ENCODE measurements at regions not wholly inside any gene's neighbourhood (a gene's known extent, or its start where the extent isn't known, plus 50 kb on each side); places are given as distances from the start of the nearest gene placed in this dataset.

DNA sequence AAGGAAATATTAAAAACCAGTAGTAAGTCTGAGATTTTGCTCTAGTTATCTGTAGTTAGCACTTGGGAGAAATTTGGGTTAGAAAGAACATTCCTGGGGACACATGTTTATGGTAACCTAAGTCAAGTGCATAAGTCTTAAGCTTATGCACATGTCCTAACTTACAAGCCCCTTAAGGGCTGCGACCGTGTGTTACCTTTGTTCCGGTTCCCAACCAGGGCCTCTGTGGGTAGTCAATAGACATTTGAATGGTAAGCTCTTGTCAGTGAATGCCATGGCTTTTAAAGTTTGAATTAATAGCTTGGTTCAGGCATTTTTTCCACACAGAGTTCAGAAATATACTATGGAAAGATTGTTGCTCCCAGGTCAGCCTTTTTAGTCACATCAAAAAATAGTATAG is 64.7 kb upstream of the CWC22 start:
- no peaks in the 10 kb centered on the region for H3K36me3 ChIP-seq
- ATAC-seq (no peak), DNase-seq (no peak)
- no peak overlapping the region for H3K4me3 ChIP-seq
- intact Hi-C loops (cut with DNase I): no loop called here
- H3K4me1 ChIP-seq: no peaks in the 10 kb centered on the region
- TF ChIP-seq, protein P1, sequence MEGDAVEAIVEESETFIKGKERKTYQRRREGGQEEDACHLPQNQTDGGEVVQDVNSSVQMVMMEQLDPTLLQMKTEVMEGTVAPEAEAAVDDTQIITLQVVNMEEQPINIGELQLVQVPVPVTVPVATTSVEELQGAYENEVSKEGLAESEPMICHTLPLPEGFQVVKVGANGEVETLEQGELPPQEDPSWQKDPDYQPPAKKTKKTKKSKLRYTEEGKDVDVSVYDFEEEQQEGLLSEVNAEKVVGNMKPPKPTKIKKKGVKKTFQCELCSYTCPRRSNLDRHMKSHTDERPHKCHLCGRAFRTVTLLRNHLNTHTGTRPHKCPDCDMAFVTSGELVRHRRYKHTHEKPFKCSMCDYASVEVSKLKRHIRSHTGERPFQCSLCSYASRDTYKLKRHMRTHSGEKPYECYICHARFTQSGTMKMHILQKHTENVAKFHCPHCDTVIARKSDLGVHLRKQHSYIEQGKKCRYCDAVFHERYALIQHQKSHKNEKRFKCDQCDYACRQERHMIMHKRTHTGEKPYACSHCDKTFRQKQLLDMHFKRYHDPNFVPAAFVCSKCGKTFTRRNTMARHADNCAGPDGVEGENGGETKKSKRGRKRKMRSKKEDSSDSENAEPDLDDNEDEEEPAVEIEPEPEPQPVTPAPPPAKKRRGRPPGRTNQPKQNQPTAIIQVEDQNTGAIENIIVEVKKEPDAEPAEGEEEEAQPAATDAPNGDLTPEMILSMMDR (IDR thresholded peaks at IDR 0.05): no peak
- no peaks in the 10 kb centered on the region for H3K9me3 ChIP-seq
- no peaks in the 10 kb centered on the region for H3K27me3 ChIP-seq
- no peak overlapping the region for H3K27ac ChIP-seq

DNA sequence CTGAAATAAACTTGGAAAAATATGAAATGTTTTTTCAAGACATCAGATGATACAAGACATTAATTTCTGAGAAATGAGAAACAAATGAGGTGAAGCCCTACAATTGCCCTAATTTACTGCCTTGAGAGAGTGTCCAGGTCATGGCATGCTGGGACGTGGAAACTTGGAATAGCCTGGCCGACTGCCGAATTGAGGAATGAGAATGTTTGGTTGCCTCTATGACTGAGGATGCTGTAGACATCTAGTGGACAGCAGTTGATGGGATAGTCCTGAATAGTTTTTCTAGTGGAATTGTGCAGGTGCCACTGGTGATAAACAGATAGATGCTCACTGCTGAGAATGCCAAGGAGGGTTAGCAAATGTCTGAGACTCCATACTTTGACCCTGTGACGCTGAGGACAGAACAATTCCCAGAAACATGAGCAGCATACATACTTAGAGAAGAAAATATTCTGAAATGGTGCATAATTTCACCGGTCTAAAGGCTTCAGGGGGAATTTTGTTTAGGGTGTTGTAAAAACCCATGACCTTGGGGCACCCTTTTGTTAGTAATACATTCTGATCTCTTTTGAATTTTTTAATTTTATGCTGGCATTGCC is 56.5 kb upstream of the CWC22 start:
- Histone ChIP-seq H3K9me3 (no peaks in the 10 kb centered on the region), H3K36me3 (no peaks in the 10 kb centered on the region), H3K27me3 (no peaks in the 10 kb centered on the region), H3K4me1 (no peaks in the 10 kb centered on the region), H3K27ac (no peak overlapping the region), H3K4me3 (no peak overlapping the region)
- DNase-seq (no peak), ATAC-seq (no peak)
- intact Hi-C loops (cut with DNase I): no loop called here
- TF ChIP-seq, protein P1 (IDR thresholded peaks at IDR 0.05): no peak

DNA sequence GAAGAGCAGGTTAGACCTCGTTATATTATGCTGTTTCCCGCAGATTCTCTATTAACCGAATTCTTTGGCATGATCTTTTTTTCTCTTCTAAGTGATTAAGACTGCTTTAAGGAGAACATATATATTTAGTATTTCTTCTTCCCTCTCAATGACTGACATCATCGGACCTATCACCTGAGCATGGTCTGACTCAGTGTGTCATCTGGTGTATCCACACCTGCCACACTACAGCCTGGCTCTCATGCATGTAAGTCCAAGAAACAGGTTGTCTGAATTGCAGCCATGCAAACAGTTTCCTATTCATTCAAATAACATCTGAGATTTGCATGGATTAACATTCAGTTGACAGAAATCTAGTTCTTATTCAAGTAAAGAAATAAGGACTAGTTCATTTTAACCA is 55.1 kb upstream of the CWC22 start:
- H3K36me3 ChIP-seq: no peaks in the 10 kb centered on the region
- no peak for ATAC-seq
- TF ChIP-seq, protein P1 (IDR thresholded peaks at IDR 0.05): no peak
- H3K27me3 ChIP-seq: no peaks in the 10 kb centered on the region
- no peak for DNase-seq
- intact Hi-C loops (cut with DNase I): no loop called here
- no peak overlapping the region for H3K4me3 ChIP-seq
- H3K9me3 ChIP-seq: no peaks in the 10 kb centered on the region
- no peak overlapping the region for H3K27ac ChIP-seq
- no peaks in the 10 kb centered on the region for H3K4me1 ChIP-seq

DNA sequence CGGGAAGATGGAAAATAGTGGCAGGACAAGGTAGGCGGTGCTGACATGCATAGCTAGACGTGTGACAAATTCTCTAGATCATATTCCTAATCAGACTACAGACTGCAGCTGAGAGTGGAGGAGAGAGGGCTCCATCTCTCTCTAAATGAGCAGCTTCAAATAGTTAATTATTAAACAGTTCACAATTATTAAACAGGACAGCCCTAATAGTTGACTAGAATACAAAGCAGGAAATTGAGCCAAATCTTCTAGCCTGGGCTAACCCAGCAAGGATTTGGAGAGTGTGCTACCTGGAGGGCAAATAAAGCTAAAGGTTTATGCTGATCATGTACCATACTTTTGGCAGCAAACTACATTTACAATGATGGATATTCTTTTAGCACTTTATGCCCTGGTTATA is 54.4 kb upstream of the CWC22 start:
- TF ChIP-seq, protein P1 (IDR thresholded peaks at IDR 0.05): no peak
- Histone ChIP-seq H3K27me3 (no peaks in the 10 kb centered on the region), H3K4me1 (no peaks in the 10 kb centered on the region), H3K36me3 (no peaks in the 10 kb centered on the region), H3K9me3 (no peaks in the 10 kb centered on the region), H3K4me3 (no peak overlapping the region), H3K27ac (no peak overlapping the region)
- intact Hi-C loops (cut with DNase I): no loop called here
- DNase-seq (no peak), ATAC-seq (no peak)

DNA sequence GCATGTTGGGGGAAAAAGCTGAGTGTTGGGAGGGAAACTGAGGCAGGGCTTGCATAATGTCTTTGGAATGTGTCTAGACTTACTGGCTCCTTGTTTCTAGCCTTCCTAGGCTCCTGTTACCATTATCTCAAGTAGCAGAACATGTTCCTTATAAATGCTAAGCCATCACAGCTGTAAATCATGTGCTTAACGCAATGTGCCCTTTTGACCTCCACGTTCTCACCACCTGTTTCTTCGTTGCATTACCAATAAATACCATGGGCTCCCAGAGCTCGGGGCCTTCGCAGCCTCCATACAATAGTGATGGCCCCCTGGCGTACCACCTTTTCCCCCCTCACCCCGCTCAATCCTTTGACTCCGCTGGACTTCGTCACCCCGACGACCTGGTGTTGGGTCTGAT is 54.0 kb upstream of the CWC22 start:
- Histone ChIP-seq H3K27me3 (no peaks in the 10 kb centered on the region), H3K27ac (no peak overlapping the region), H3K36me3 (no peaks in the 10 kb centered on the region), H3K4me3 (no peak overlapping the region), H3K4me1 (no peaks in the 10 kb centered on the region), H3K9me3 (no peaks in the 10 kb centered on the region)
- TF ChIP-seq, protein P1 (IDR thresholded peaks at IDR 0.05): no peak
- ATAC-seq: no peak
- no peak for DNase-seq
- intact Hi-C loops (cut with DNase I): no loop called here

DNA sequence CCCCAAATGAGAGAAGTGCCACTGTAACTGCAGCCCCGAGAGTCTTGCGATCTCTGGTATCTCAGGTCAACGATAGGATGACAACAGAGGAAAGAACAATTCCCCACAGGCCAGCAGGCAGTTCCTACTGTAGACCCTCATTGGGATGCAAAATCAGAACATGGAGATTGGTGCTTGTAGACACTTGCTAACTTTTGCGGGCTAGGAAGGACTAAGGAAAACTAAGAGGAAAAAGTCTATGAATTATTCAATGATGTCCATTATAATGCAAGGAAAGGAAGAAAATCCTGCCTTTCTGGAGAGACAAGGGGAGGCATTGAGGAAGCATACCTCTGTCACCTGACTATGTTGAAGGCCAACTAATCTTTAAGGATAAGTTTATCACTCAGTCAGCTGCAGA is 51.9 kb upstream of the CWC22 start:
- Histone ChIP-seq H3K9me3 (no peaks in the 10 kb centered on the region), H3K4me1 (no peaks in the 10 kb centered on the region), H3K36me3 (no peaks in the 10 kb centered on the region), H3K4me3 (no peak overlapping the region), H3K27me3 (no peaks in the 10 kb centered on the region), H3K27ac (no peak overlapping the region)
- no peak for ATAC-seq
- DNase-seq: no peak
- TF ChIP-seq, protein P1 (IDR thresholded peaks at IDR 0.05): no peak
- intact Hi-C loops (cut with DNase I): no loop called here
